Aorta (tissue), 5 donors: ENCODE measurements at regions not wholly inside any gene's neighbourhood (a gene's known extent, or its start where the extent isn't known, plus 50 kb on each side); places are given as distances from the start of the nearest gene placed in this dataset.
"Not testable (repeated sequence)": the region's sequence is repeated elsewhere in the genome, so short reads cannot be mapped to it uniquely, and the experiment has no call there.

ENCODE experiments used
- ATAC-seq: fragments of 200-7000 bp; cut with Tn5 transposase; one replicate; pipeline ENCODE4 v1.9.1; 2022; ENCODE audit warnings: moderate library complexity; ENCODE audit not compliant: low FRiP score
- DNase-seq, 2 donors: peaks; one replicate each; pipeline ENCODE4 v3.0.0-alpha.2; 2020
- H3K27ac ChIP-seq, 2 donors: one replicate each; pipeline ENCODE4 v1.5.1; 2013; ENCODE audit warnings: low read length in 2 of 2, mild to moderate bottlenecking in 2 of 2, moderate library complexity in 2 of 2, control low read depth in 1 of 2, inconsistent platforms in 1 of 2, low read depth in 1 of 2
- H3K27me3 ChIP-seq, 2 donors: one replicate each; pipeline ENCODE4 v1.6.1; 2013; ENCODE audit warnings: control low read depth in 1 of 2, low read length in 1 of 2, mild to moderate bottlenecking in 1 of 2, moderate library complexity in 1 of 2; ENCODE audit not compliant: insufficient read depth in 2 of 2, control insufficient read depth in 1 of 2
- H3K36me3 ChIP-seq, 2 donors: one replicate each; pipeline ENCODE4 v1.6.1; 2013; ENCODE audit warnings: control low read depth in 1 of 2, low read length in 1 of 2, mild to moderate bottlenecking in 1 of 2; ENCODE audit not compliant: insufficient read depth in 2 of 2, control insufficient read depth in 1 of 2
- H3K4me1 ChIP-seq, 2 donors: one replicate each; pipeline ENCODE4 v1.6.1; 2013; ENCODE audit warnings: low read length in 2 of 2, control low read depth in 1 of 2, mild to moderate bottlenecking in 1 of 2, moderate library complexity in 1 of 2; ENCODE audit not compliant: insufficient read depth in 2 of 2, control insufficient read depth in 1 of 2
- H3K4me3 ChIP-seq, 2 donors: one replicate each; pipeline ENCODE4 v1.5.1; 2013; ENCODE audit warnings: low read length in 2 of 2, control low read depth in 1 of 2, mild to moderate bottlenecking in 1 of 2
- H3K9me3 ChIP-seq: one replicate; pipeline ENCODE4 v1.6.1; 2013; ENCODE audit warnings: mild to moderate bottlenecking, low read length; ENCODE audit not compliant: control insufficient read depth
- WGBS, 2 donors: extraction: QIAGEN DNeasy Blood & Tissue Kit; methylation state at CpG; one replicate each; pipeline ENCODE4 v1.1.7; 2013; 5-methylcytosine and 5-hydroxymethylcytosine counted together
- intact Hi-C, 2 donors: fragments of 100-400 bp; cut with DNase I; formaldehyde crosslinking; loops; one replicate each; pipeline versions ENCODE4 v1.14.2 to v1.15.0; 2022
- donor health status: healthy with polysubstance abuse.
- donor health status: Bipolar disorder and iron deficiency.
- donor health status: DM: no; HTN: no; CAD: no.
- donor health status: DM: no; HTN: no; CAD: no.
- donor health status: DM: yes; HTN: yes; CAD: no.

GRCh38 chr2:12620759-12621158 lies 96.0 kb upstream of the TRIB2 start:
- H3K9me3 ChIP-seq = peaks cover 2% of the 10 kb centered on the region
- no peak overlapping the region for H3K4me3 ChIP-seq
- no peaks in the 10 kb centered on the region for H3K27me3 ChIP-seq
- 98% methylated on average over 2 of the region's 2 CpGs for WGBS, 2 donors
- H3K4me1 ChIP-seq = no peaks in the 10 kb centered on the region
- intact Hi-C loops = no loop called here
- no peak for ATAC-seq
- H3K36me3 ChIP-seq = no peaks in the 10 kb centered on the region
- DNase-seq = no peak
- no peak overlapping the region for H3K27ac ChIP-seq

GRCh38 chr2:12623051-12623450 lies 93.7 kb upstream of the TRIB2 start:
- no peaks in the 10 kb centered on the region for H3K27me3 ChIP-seq
- DNase-seq (no peak), ATAC-seq (no peak)
- H3K4me1 ChIP-seq = no peaks in the 10 kb centered on the region
- H3K27ac ChIP-seq = no peak overlapping the region
- H3K4me3 ChIP-seq = no peak overlapping the region
- H3K36me3 ChIP-seq = no peaks in the 10 kb centered on the region
- WGBS, 2 donors = 88 to 90% methylated on average over 1 of the region's 1 CpG
- intact Hi-C loops = no loop called here
- peaks cover 2% of the 10 kb centered on the region for H3K9me3 ChIP-seq

GRCh38 chr2:12624384-12624783 lies 92.4 kb upstream of the TRIB2 start:
- intact Hi-C loops = no loop called here
- 85 to 96% methylated on average over 6 of the region's 6 CpGs for WGBS, 2 donors

GRCh38 chr2:12624905-12625598 lies 91.7 kb upstream of the TRIB2 start:
- DNase-seq (no peak), ATAC-seq (no peak)
- Histone ChIP-seq H3K27ac (no peak overlapping the region), H3K36me3 (no peaks in the 10 kb centered on the region), H3K9me3 (peaks cover 2% of the 10 kb centered on the region), H3K4me1 (no peaks in the 10 kb centered on the region), H3K27me3 (no peaks in the 10 kb centered on the region), H3K4me3 (no peak overlapping the region)
- 91 to 93% methylated on average over 5 of the region's 5 CpGs for WGBS, 2 donors
- intact Hi-C loops = no loop called here

More at GRCh38 chr2:12624384-12624783, 92.4 kb upstream of the TRIB2 start:
- H3K9me3 ChIP-seq = peaks cover 2% of the 10 kb centered on the region
- no peak overlapping the region for H3K4me3 ChIP-seq
- ATAC-seq (no peak), DNase-seq (no peak)
- no peaks in the 10 kb centered on the region for H3K36me3 ChIP-seq
- H3K4me1 ChIP-seq = no peaks in the 10 kb centered on the region
- no peaks in the 10 kb centered on the region for H3K27me3 ChIP-seq
- H3K27ac ChIP-seq = no peak overlapping the region

GRCh38 chr2:12628541-12628940 lies 88.2 kb upstream of the TRIB2 start:
- WGBS, 2 donors = 56 to 65% methylated on average over 8 of the region's 8 CpGs
- ATAC-seq, H3K36me3 ChIP-seq, intact Hi-C loops, DNase-seq, H3K9me3 ChIP-seq, H3K4me1 ChIP-seq, H3K27me3 ChIP-seq, H3K27ac ChIP-seq, H3K4me3 ChIP-seq: not testable (repeated sequence)

- H3K36me3 ChIP-seq = no peaks in the 10 kb centered on the region
- no peaks in the 10 kb centered on the region for H3K27me3 ChIP-seq
- DNase-seq = no peak
- ATAC-seq = no peak
- intact Hi-C loops = no loop called here
- no peaks in the 10 kb centered on the region for H3K9me3 ChIP-seq
- no peak overlapping the region for H3K4me3 ChIP-seq
- no peak overlapping the region for H3K27ac ChIP-seq
- 0 to 6% methylated on average over 1 of the region's 1 CpG for WGBS, 2 donors
- H3K4me1 ChIP-seq = peaks cover 0 to 2% of the 10 kb centered on the region in 2 donors
Measured at GRCh38 chr2:12636837-12637581, 79.7 kb upstream of the TRIB2 start.

GRCh38 chr2:12637754-12638153 lies 79.0 kb upstream of the TRIB2 start:
- Histone ChIP-seq H3K4me3 (no peak overlapping the region), H3K4me1 (peaks cover 0 to 2% of the 10 kb centered on the region in 2 donors), H3K36me3 (no peaks in the 10 kb centered on the region), H3K9me3 (no peaks in the 10 kb centered on the region), H3K27ac (no peak overlapping the region), H3K27me3 (no peaks in the 10 kb centered on the region)
- no peak for ATAC-seq
- DNase-seq = no peak
- intact Hi-C loops = no loop called here
- WGBS, 2 donors = 95% methylated on average over 1 of the region's 1 CpG

GRCh38 chr2:12641441-12641840 lies 75.3 kb upstream of the TRIB2 start:
- Histone ChIP-seq H3K4me3 (no peak overlapping the region), H3K36me3 (no peaks in the 10 kb centered on the region), H3K9me3 (no peaks in the 10 kb centered on the region), H3K27me3 (no peaks in the 10 kb centered on the region), H3K4me1 (peaks cover 0 to 2% of the 10 kb centered on the region in 2 donors), H3K27ac (no peak overlapping the region)
- no peak for ATAC-seq
- DNase-seq = no peak
- intact Hi-C loops = no loop called here
- 72 to 85% methylated on average over 1 of the region's 1 CpG for WGBS, 2 donors

GRCh38 chr2:12642332-12642731 lies 74.4 kb upstream of the TRIB2 start:
- intact Hi-C loops = no loop called here
- no peaks in the 10 kb centered on the region for H3K9me3 ChIP-seq
- no peaks in the 10 kb centered on the region for H3K27me3 ChIP-seq
- H3K36me3 ChIP-seq = no peaks in the 10 kb centered on the region
- no peak for DNase-seq
- H3K27ac ChIP-seq = no peak overlapping the region
- H3K4me1 ChIP-seq = no peaks in the 10 kb centered on the region
- WGBS, 2 donors = 82 to 83% methylated on average over 7 of the region's 7 CpGs
- H3K4me3 ChIP-seq = no peak overlapping the region
- no peak for ATAC-seq
